CD4-positive, alpha-beta T cell (primary cell): ENCODE measurements at regions not wholly inside any gene's neighbourhood (a gene's known extent, or its start where the extent isn't known, plus 50 kb on each side); places are given as distances from the start of the nearest gene placed in this dataset.

Source experiments
- ATAC-seq: fragments of 200-7000 bp; cut with Tn5 transposase; one replicate; pipeline ENCODE4 v1.10.0; 2022; ENCODE audit warnings: mild to moderate bottlenecking; ENCODE audit not compliant: poor library complexity
- CTCF ChIA-PET: fragments of 350-600 bp; sonication (Branson Sonifier 250); formaldehyde crosslinking; loops from one replicate; lab custom pipeline; 2021; ENCODE audit warnings: antibody characterized with exemption, inconsistent platforms; lab: Charles Lee
- POLR2A ChIA-PET: fragments of 350-600 bp; sonication (Branson Sonifier 250); formaldehyde crosslinking; loops from one replicate; lab custom pipeline; 2021; ENCODE audit warnings: antibody characterized with exemption, inconsistent platforms; lab: Charles Lee
- DNase-seq, 14 experiments: peaks; one replicate each; pipeline ENCODE4 v3.0.0-alpha.2; 2013 to 2020; ENCODE audit warnings: mixed read lengths in 2 of 14
- H3K27ac ChIP-seq, 2 donors: one replicate each; pipeline versions ENCODE4 v1.5.1 to v1.7.0; 2013; ENCODE audit warnings: low read length in 2 of 2, low read depth in 1 of 2, mild to moderate bottlenecking in 1 of 2
- H3K27me3 ChIP-seq, 2 experiments: 1 replicate in 1 of 2; 2 replicates in 1 of 2; pipeline versions ENCODE4 v1.6.1 to v1.7.0; 2013; ENCODE audit warnings: low read length in 2 of 2, control low read depth in 1 of 2, mild to moderate bottlenecking in 1 of 2, moderate library complexity in 1 of 2; ENCODE audit not compliant: insufficient read depth in 2 of 2, control insufficient read depth in 1 of 2
- H3K36me3 ChIP-seq: one replicate; pipeline ENCODE4 v1.6.1; 2013; ENCODE audit warnings: low read length, control low read depth; ENCODE audit not compliant: insufficient read depth
- H3K4me1 ChIP-seq: one replicate; pipeline ENCODE4 v1.6.1; 2013; ENCODE audit warnings: low read length, control low read depth; ENCODE audit not compliant: insufficient read depth
- H3K4me3 ChIP-seq: one replicate; pipeline ENCODE4 v1.5.1; 2013; ENCODE audit warnings: mild to moderate bottlenecking, low read length, moderate library complexity
- H3K9me3 ChIP-seq, 2 experiments: 1 replicate in 1 of 2; 2 replicates in 1 of 2; pipeline versions ENCODE4 v1.6.1 to v1.7.0; 2013; ENCODE audit warnings: low read length in 2 of 2, mild to moderate bottlenecking in 2 of 2, control low read depth in 1 of 2, moderate library complexity in 1 of 2; ENCODE audit not compliant: control insufficient read depth in 1 of 2, insufficient read depth in 1 of 2
- H3K27ac Mint-ChIP-seq: one replicate; pipeline ENCODE4 v1.8.0; 2020; ENCODE audit warnings: mixed read lengths
- H3K27me3 Mint-ChIP-seq: one replicate; pipeline ENCODE4 v1.8.0; 2021; ENCODE audit warnings: mixed read lengths
- H3K36me3 Mint-ChIP-seq: one replicate; pipeline ENCODE4 v1.8.0; 2021; ENCODE audit warnings: low read depth, mixed read lengths
- H3K4me1 Mint-ChIP-seq: one replicate; pipeline ENCODE4 v1.8.0; 2021; ENCODE audit warnings: low read depth, mixed read lengths
- H3K4me3 Mint-ChIP-seq: one replicate; pipeline ENCODE4 v1.8.0; 2020; ENCODE audit warnings: mild to moderate bottlenecking, mixed read lengths
- H3K9me3 Mint-ChIP-seq: one replicate; pipeline ENCODE4 v1.8.0; 2020; ENCODE audit warnings: mixed read lengths
- CTCF ChIP-seq: fragments of 200-600 bp; IDR thresholded peaks from one replicate; pipeline ENCODE4 v1.8.0; 2022; ENCODE audit warnings: antibody characterized with exemption, mild to moderate bottlenecking
- intact Hi-C, 2 experiments: fragments of 100-400 bp; cut with DNase I in 1 of 2; cut with micrococcal nuclease in 1 of 2; formaldehyde crosslinking; loops; one replicate each; pipeline versions ENCODE4 v1.15.1 to v1.9.0; 2023 to 2025; cut with DNase I, micrococcal nuclease

- no peak overlapping the region for H3K4me3 Mint-ChIP-seq
- ChIA-PET POLR2A (no interaction called here), CTCF (no interaction called here)
- Histone ChIP-seq H3K9me3 (no peaks in the 10 kb centered on the region), H3K4me1 (no peaks in the 10 kb centered on the region), H3K27me3 (no peaks in the 10 kb centered on the region), H3K27ac (no peak overlapping the region), H3K36me3 (no peaks in the 10 kb centered on the region), H3K4me3 (no peak overlapping the region)
- H3K4me1 Mint-ChIP-seq = no peaks in the 10 kb centered on the region
- TF ChIP-seq CTCF = no peak
- H3K27ac Mint-ChIP-seq = no peak overlapping the region
- peaks cover 5% of the 10 kb centered on the region for H3K27me3 Mint-ChIP-seq
- intact Hi-C loops = no loop called here
- ATAC-seq = no peak
- no peaks in the 10 kb centered on the region for H3K36me3 Mint-ChIP-seq
- DNase-seq = no peak
- H3K9me3 Mint-ChIP-seq = no peaks in the 10 kb centered on the region
Measured at GRCh38 chr5:57407391-57407790, 75.2 kb downstream of the ACTBL2 start.

DNA sequence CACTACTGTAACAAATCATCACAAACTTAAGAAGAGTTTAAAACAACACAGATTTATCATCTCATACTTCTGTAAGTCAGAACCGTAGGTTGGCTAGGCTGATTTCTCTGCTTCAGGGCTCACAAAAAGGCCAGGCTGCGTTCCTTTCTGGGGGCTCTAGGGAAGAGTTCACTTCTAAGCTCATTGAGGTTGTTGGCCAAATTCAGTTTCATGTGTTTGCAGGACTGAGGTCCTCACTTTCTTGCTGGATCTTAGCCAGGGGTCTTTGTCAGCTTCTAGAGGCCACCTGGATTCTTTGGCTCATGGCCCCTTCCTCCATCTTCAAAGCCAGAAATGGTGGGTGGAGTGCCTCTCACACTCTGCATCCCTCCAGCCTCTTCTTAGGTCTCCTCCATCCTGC is 76.0 kb downstream of the ACTBL2 start:
- Mint-ChIP-seq H3K4me1 (no peaks in the 10 kb centered on the region), H3K27me3 (peaks cover 5% of the 10 kb centered on the region), H3K27ac (no peak overlapping the region), H3K9me3 (no peaks in the 10 kb centered on the region), H3K36me3 (no peaks in the 10 kb centered on the region), H3K4me3 (no peak overlapping the region)
- DNase-seq (no peak), ATAC-seq (no peak)
- H3K4me1 ChIP-seq = no peaks in the 10 kb centered on the region
- TF ChIP-seq CTCF = no peak
- no peak overlapping the region for H3K4me3 ChIP-seq
- ChIA-PET CTCF (no interaction called here), POLR2A (no interaction called here)
- intact Hi-C loops = no loop called here
- H3K36me3 ChIP-seq = no peaks in the 10 kb centered on the region
- H3K9me3 ChIP-seq = no peaks in the 10 kb centered on the region
- no peaks in the 10 kb centered on the region for H3K27me3 ChIP-seq
- no peak overlapping the region for H3K27ac ChIP-seq

- Histone ChIP-seq H3K9me3 (no peaks in the 10 kb centered on the region), H3K4me1 (no peaks in the 10 kb centered on the region), H3K36me3 (no peaks in the 10 kb centered on the region), H3K4me3 (no peak overlapping the region), H3K27ac (no peak overlapping the region), H3K27me3 (no peaks in the 10 kb centered on the region)
- Mint-ChIP-seq H3K4me3 (no peak overlapping the region), H3K27ac (no peak overlapping the region), H3K9me3 (no peaks in the 10 kb centered on the region), H3K27me3 (peaks cover 5% of the 10 kb centered on the region), H3K4me1 (no peaks in the 10 kb centered on the region), H3K36me3 (no peaks in the 10 kb centered on the region)
- intact Hi-C loops = no loop called here
- DNase-seq (no peak), ATAC-seq (no peak)
- POLR2A ChIA-PET = no interaction called here
- CTCF ChIA-PET = no interaction called here
- no peak for TF ChIP-seq CTCF
Measured at GRCh38 chr5:57405984-57406383, 76.6 kb downstream of the ACTBL2 start.
